ENCODE measurements at regions not wholly inside any gene's neighbourhood (a gene's known extent, or its start where the extent isn't known, plus 50 kb on each side); places are given as distances from the start of the nearest gene placed in this dataset.
"Not testable (repeated sequence)": the region's sequence is repeated elsewhere in the genome, so short reads cannot be mapped to it uniquely, and the experiment has no call there.

- DNase-seq (ENCODE audit: low read depth): no peak
Measured at GRCh38 chr4:54403700-54404453, 174.8 kb downstream of the PDGFRA start.

DNA sequence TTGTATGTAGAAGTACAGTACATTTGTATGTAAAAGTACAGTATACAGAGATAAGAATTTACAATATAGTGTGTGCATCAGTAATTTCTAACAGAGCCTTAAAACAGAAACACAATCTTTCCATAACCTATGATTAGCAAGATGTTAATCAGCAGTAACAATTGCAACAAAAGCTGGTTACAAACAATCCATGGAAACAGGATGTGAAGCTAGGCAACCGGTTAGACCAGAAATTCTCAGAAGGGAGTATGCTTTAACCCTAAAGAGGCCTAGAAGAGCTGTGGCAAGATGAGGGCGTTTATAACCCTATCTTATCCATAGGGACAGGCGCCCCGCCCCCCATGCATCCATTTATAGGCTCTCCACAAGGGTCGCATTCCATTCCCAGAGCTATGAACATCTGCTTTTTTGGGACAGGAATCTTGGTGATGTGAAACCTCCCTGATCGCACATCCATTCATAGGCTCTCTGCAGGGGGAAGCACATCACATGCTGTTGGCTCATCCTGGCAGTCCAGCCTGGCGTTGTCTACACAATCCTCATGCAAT lies 180.3 kb downstream of the PDGFRA start:
- DNase-seq (ENCODE audit: low read depth): not testable (repeated sequence)

DNA sequence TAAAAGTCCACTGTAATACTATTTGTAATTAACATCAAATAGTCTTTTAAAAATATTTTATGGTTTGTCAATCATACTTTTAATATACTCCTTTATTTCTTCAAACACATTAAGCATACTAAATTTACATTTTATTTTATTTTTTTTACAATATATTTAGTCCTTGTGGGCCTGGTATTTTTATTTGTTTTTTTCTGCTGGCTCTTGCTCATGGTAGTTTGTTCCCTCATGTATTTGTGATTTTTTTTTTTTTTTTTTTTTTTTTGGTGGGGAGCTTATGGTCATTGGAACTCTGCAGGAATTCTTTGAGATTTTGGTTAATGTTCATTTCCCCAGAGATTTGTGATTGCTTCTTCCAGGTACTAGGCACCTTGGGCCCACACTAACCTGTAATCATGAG lies 185.5 kb downstream of the PDGFRA start:
- DNase-seq (ENCODE audit: low read depth): no peak

- no peak for DNase-seq (ENCODE audit: low read depth)
Measured at GRCh38 chr4:54417476-54417875, 188.4 kb downstream of the PDGFRA start.

DNA sequence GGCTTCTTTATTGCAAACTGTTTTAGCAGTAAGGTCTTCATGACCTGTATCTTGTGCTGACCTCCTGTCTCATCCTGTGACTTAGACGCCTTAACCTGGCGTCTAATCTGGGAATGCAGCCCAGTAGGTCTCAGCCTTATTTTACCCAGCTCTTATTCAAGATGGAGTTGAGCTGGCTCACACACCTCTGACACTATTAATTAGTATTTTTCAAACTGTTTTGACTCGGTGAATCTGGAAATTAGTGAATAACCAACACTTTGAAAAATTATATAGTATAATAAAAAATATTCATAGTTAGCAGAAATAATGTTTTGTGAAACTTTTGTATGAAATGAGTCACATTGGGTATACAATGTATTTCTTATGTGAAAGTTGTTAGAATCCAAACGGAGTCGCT lies 189.4 kb downstream of the PDGFRA start:
- DNase-seq (ENCODE audit: low read depth): no peak

DNA sequence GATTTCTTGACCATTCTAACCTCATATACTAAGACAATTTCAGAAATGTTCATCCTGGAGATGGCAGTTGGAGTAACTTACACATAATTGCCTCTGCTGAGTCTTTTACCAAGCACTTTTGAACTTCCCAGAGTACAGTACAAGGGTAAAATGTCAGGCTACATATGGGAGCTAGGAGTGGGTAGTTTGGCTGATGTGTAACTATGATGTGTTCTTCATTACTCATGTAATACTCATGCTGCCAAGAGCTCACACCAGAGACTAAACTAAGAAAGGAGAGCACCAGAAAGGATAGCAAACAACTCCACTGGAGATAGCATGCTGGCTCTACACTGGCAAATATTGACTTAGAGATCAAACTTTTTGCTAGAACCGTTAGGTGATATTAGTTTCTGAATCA lies 194.0 kb downstream of the PDGFRA start:
- no peak for DNase-seq (ENCODE audit: low read depth)

GRCh38 chr4:54427826-54428225 lies 198.7 kb downstream of the PDGFRA start:
- DNase-seq (ENCODE audit: low read depth): no peak

- no peak for DNase-seq (ENCODE audit: low read depth)
Measured at GRCh38 chr4:54428940-54429339, 199.8 kb downstream of the PDGFRA start.

GRCh38 chr4:54433686-54434085 lies 204.6 kb downstream of the PDGFRA start:
- DNase-seq (ENCODE audit: low read depth): no peak

- no peak for DNase-seq (ENCODE audit: low read depth)
Measured at GRCh38 chr4:54439831-54440243, 210.7 kb downstream of the PDGFRA start.

- DNase-seq (ENCODE audit: low read depth): peak; percentile 7
Measured at GRCh38 chr4:54440394-54441136, 211.5 kb downstream of the PDGFRA start.

GRCh38 chr4:54445866-54446265 lies 211.9 kb upstream of the KIT start:
- DNase-seq (ENCODE audit: low read depth): no peak

DNA sequence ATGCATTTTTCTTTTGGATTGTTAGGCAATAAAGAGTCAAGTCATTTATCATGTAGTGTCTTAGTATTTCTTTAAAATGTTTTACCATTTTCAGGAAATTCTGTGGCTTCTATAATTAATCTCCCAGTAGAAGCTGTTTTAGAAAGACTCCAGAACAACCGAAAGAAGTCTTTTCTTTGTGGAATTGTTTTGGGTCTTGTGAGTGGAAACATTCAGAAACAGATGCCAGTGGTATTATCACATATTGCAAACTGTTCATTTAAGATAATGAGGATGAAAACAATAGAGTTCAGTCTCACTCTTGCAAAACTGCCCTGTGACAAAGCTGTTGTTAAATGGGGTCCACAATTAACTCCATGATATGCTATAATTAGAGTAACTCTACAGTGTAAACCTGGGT lies 211.2 kb upstream of the KIT start:
- no peak for DNase-seq (ENCODE audit: low read depth)

- DNase-seq (ENCODE audit: low read depth): no peak
Measured at GRCh38 chr4:54447304-54447703, 210.5 kb upstream of the KIT start.

- no peak for DNase-seq (ENCODE audit: low read depth)
Measured at GRCh38 chr4:54449999-54450398, 207.8 kb upstream of the KIT start.

- DNase-seq (ENCODE audit: low read depth): not testable (repeated sequence)
Measured at GRCh38 chr4:54466960-54467359, 190.8 kb upstream of the KIT start.

DNA sequence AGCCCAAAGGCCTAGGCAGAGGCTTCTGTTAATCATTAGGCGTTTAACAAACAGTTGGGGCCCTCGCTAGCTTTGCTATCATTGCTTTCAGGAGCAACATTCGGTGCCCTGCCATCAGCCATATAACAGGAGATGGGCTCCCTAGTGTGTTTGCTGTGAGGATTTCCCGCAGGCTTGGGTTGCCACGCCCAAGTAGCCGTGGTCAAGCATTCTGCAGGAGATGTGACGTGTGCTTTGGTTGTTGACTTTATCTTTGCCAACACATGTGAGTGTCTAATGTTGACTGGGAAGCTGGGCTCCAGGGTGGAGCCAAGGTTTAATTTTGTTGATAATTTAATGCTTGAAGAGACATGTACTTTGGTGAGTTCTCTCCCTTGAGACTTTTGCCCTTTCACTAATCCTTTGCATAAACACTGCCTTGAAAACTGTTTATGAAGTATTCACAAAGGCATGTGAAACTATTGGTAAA lies 184.6 kb upstream of the KIT start:
- no peak for DNase-seq (ENCODE audit: low read depth)

DNA sequence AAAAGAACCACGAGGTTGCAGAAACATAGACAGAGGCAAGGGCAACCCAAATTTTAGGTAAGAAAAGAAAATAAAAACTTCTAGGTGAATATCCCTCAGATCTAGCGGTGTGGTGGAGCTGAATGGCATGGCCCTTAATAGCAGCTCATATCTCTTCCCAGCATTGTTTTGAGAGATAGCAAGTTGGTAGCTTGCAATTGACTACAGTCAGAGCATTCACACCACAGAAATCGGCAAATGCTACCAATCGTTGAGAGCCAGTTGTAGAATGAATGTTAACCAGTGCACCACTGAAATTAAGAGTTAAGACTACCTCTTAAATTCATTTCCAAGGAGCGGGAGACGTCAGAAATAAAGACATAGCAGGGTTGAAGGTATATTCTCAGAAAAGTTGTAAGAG lies 184.0 kb upstream of the KIT start:
- DNase-seq (ENCODE audit: low read depth): no peak

DNA sequence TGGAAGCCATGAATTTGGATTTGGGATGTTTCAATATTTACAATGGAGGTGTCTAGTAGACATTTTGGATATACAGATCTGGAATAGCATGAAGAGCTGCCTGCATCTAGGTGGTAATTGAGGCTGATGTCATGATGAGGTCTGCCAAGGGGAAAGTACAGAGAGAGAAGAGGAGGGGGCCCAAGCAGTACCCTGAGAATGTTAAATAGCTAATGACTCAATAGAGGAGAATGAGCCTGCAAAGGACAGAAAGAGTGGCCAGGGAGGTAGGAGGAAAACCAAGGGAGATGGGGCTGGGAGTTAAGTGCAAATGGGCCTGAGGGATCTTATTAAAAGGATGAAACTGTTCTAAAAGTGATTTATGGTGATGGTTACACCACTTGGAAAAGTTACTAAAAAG lies 182.2 kb upstream of the KIT start:
- DNase-seq (ENCODE audit: low read depth): no peak

DNA sequence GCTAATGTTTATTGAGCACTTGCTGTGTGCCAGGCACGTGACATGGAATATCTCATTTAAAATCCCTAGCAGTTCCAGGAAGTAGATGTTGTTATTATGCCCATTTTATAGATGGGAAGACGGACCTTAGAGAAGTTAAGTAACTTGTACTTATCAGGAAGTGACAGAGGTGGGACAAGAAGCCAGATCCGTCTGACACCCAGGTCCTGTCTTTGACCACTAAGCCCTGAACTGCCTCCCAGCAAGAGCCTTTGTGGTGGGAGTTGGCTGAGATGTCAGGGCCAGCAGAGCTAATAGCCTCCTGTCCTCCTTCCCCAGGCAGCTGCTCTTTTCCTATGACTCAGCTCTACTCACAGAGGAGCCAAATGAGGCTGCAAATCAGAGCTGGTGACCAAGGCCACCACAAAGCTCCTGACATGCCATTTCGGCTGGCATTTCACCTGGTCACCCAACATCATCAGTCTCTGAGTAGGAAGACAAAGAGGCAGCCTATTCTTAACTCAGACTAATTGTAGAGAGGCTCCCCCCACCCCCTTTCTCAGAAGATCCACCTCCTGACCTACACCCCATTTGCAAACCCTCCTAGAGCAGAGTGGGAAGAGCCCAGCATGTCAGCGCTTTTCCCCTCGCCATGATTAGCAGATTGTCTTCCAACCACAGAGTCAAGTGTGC lies 175.1 kb upstream of the KIT start:
- DNase-seq (ENCODE audit: low read depth): no peak

GRCh38 chr4:54484383-54484782 lies 173.4 kb upstream of the KIT start:
- peak; percentile 19 for DNase-seq (ENCODE audit: low read depth)

DNA sequence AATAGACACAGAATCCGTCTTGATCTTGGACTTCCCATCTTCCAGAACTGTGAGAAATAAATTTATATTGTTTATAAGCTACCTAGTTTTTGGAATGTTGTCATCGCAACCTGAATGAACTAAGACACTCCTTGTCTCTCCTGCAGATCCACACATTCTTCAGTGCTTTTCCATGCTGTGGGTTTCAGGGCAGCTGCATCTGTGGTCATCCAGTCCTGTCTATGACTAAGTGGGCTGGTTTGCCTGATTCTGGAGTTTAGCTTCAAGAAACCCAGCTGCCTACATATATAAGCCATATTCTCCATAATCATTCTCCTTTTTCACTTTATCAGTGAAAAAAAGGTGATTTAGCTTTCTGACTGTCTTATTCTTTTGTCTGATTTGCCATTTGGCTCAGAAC lies 170.3 kb upstream of the KIT start:
- DNase-seq (ENCODE audit: low read depth): no peak

DNA sequence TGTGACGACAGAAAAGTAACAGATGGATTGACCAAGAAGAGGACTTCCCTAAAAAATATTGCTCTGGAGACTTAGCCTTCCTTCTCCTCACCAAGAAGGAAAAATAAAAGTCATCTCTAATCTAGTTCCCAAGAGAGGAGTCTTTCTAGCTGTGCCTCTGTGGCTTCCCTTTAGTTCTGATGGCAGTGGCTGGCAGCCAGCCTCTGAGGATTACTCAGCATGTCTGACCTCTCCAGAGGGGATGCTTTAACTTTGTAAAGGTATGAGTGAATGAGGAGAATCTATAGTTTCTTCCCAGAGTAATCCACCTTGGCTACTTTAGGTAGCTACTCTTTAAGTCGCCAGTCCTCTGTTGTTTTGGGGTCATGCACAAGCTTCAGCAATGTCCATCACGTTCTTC lies 163.9 kb upstream of the KIT start:
- no peak for DNase-seq (ENCODE audit: low read depth)

Data from renal cortical epithelial cell (primary cell).